Lower leg skin (tissue), 4 donors: ENCODE measurements at regions not wholly inside any gene's neighbourhood (a gene's known extent, or its start where the extent isn't known, plus 50 kb on each side); places are given as distances from the start of the nearest gene placed in this dataset.

Source experiments
- DNase-seq, 2 donors: peaks; one replicate each; pipeline ENCODE4 v3.0.0-alpha.2; 2019; ENCODE audit warnings: low spot score in 2 of 2
- H3K4me3 ChIP-seq: fragments of 200-600 bp; sonication (generic); 2 replicates; pipeline ENCODE4 v1.5.1; 2017; ENCODE audit warnings: mild to moderate bottlenecking, low read depth; ENCODE audit not compliant: poor library complexity, severe bottlenecking
- CTCF ChIP-seq, 3 donors: fragments of 450-650 bp; IDR thresholded peaks; one replicate each; pipeline ENCODE4 v1.5.1; 2016; ENCODE audit warnings: antibody characterized with exemption in 3 of 3, mild to moderate bottlenecking in 3 of 3, moderate library complexity in 2 of 3
- POLR2A ChIP-seq, 2 donors: fragments of 450-650 bp; IDR thresholded peaks; one replicate each; pipeline ENCODE4 v1.6.1; 2016 to 2017; ENCODE audit warnings: antibody characterized with exemption in 2 of 2, mild to moderate bottlenecking in 1 of 2, moderate library complexity in 1 of 2
- WGBS, 2 donors: methylation state at CpG; one replicate each; pipeline ENCODE4 v1.1.5; 2018; 5-methylcytosine and 5-hydroxymethylcytosine counted together
- intact Hi-C: fragments of 100-400 bp; cut with DNase I; formaldehyde crosslinking; loops from one replicate; pipeline ENCODE4 v1.15.0; 2023; ENCODE audit warnings: low total_unique reads

GRCh38 chr6:103047567-103047966 lies 1654.1 kb downstream of the GRIK2 start:
- no peak overlapping the region for H3K4me3 ChIP-seq
- TF ChIP-seq POLR2A (IDR thresholded peaks at IDR 0.05): no peak
- no peak for TF ChIP-seq CTCF (IDR thresholded peaks at IDR 0.05)
- no peak for DNase-seq
- intact Hi-C loops: no loop called here

- DNase-seq: no peak
- 53 to 54% methylated on average over 5 of the region's 5 CpGs for WGBS, 2 donors
- TF ChIP-seq CTCF (IDR thresholded peaks at IDR 0.05) (no peak), POLR2A (IDR thresholded peaks at IDR 0.05) (no peak)
- intact Hi-C loops: no loop called here
- H3K4me3 ChIP-seq: no peak overlapping the region
Observed at GRCh38 chr6:103042336-103042735, 1648.8 kb downstream of the GRIK2 start.

- 74 to 75% methylated on average over 2 of the region's 2 CpGs for WGBS, 2 donors
- TF ChIP-seq POLR2A (IDR thresholded peaks at IDR 0.05): no peak
- no peak for TF ChIP-seq CTCF (IDR thresholded peaks at IDR 0.05)
Observed at GRCh38 chr6:103036846-103037245, 1643.3 kb downstream of the GRIK2 start.

GRCh38 chr6:103027271-103027931 lies 1633.9 kb downstream of the GRIK2 start:
- intact Hi-C loops: no loop called here
- 50 to 60% methylated on average over 7 of the region's 7 CpGs for WGBS, 2 donors
- no peak overlapping the region for H3K4me3 ChIP-seq
- no peak for DNase-seq
- TF ChIP-seq CTCF (IDR thresholded peaks at IDR 0.05): no peak
- TF ChIP-seq POLR2A (IDR thresholded peaks at IDR 0.05): no peak

More at GRCh38 chr6:103036846-103037245, 1643.3 kb downstream of the GRIK2 start:
- intact Hi-C loops: no loop called here
- DNase-seq: no peak
- H3K4me3 ChIP-seq: no peak overlapping the region

- no peak for DNase-seq
- no peak overlapping the region for H3K4me3 ChIP-seq
- no peak for TF ChIP-seq CTCF (IDR thresholded peaks at IDR 0.05)
- no peak for TF ChIP-seq POLR2A (IDR thresholded peaks at IDR 0.05)
- intact Hi-C loops: no loop called here
- WGBS, 2 donors: 89 to 96% methylated on average over 6 to 7 of the region's 7 CpGs
Observed at GRCh38 chr6:103018426-103018825, 1624.9 kb downstream of the GRIK2 start.

GRCh38 chr6:103017878-103018277 lies 1624.4 kb downstream of the GRIK2 start:
- no peak for DNase-seq
- intact Hi-C loops: no loop called here
- no peak for TF ChIP-seq CTCF (IDR thresholded peaks at IDR 0.05)
- TF ChIP-seq POLR2A (IDR thresholded peaks at IDR 0.05): no peak
- H3K4me3 ChIP-seq: no peak overlapping the region
- 92 to 93% methylated on average over 9 of the region's 9 CpGs for WGBS, 2 donors
